HCT116 (cell line): ENCODE measurements at regions not wholly inside any gene's neighbourhood (a gene's known extent, or its start where the extent isn't known, plus 50 kb on each side); places are given as distances from the start of the nearest gene placed in this dataset.

Experiments
- ATAC-seq: fragments of 200-7000 bp; cut with Tn5 transposase; 2 replicates; pipeline ENCODE4 v1.9.1; 2020; ENCODE audit warnings: mild to moderate bottlenecking, moderate library complexity
- BruUV-seq: library from RNA; stranded (reverse); fragments of 400-500 nt; replicated peaks from 2 replicates; lab custom pipeline; 2021; lab: Mats Ljungman, UMichigan
- CTCF ChIA-PET: fragments of 300-600 bp; sonication (Branson Sonifier 250); formaldehyde crosslinking; loops from one replicate; lab custom pipeline; 2021; ENCODE audit warnings: antibody characterized with exemption; lab: Charles Lee
- POLR2A ChIA-PET: fragments of 300-600, 350-600 bp; sonication (Branson Sonifier 250); formaldehyde crosslinking; loops from one replicate; lab custom pipeline; 2021; ENCODE audit warnings: antibody characterized with exemption; lab: Charles Lee
- RAD21 ChIA-PET, 2 experiments: fragments of 300-600 bp; sonication (Branson Sonifier 250); formaldehyde crosslinking; loops; one replicate each; lab custom pipeline; 2023; ENCODE audit warnings: low total read pairs in 2 of 2; ENCODE audit not compliant: uncharacterized antibody in 2 of 2, unreplicated experiment in 2 of 2, low non-redundant PET in 1 of 2; lab: Charles Lee
- DNase-seq: peaks from one replicate; pipeline ENCODE4 v3.0.0-alpha.2; 2010; ENCODE audit warnings: low read depth, low spot score
- H2AFZ ChIP-seq: fragments of 200-600 bp; shearing (Covaris generic), sonication (generic); 2 replicates; pipeline ENCODE4 v1.6.1; 2017; ENCODE audit warnings: low read depth, mixed run types, mixed read lengths, antibody characterized with exemption, low read length; ENCODE audit not compliant: poor library complexity, severe bottlenecking
- H3K27ac ChIP-seq: 2 replicates; pipeline ENCODE4 v1.5.1; 2012; ENCODE audit warnings: low read depth, low read length
- H3K27me3 ChIP-seq: fragments of 200-600 bp; sonication (generic); 2 replicates; pipeline ENCODE4 v1.6.1; 2016; ENCODE audit warnings: mixed run types, low read length, mixed read lengths; ENCODE audit not compliant: insufficient read depth
- H3K36me3 ChIP-seq, 2 experiments: fragments of 200-500 bp in 1 of 2; fragments of 200-600 bp in 1 of 2; sonication (Bioruptor generic) in 1 of 2; sonication (generic) in 1 of 2; 2 replicates each; pipeline versions ENCODE4 v1.5.1 to v1.6.1; 2014 to 2016; ENCODE audit warnings: low read length in 2 of 2, inconsistent platforms in 1 of 2, mixed read lengths in 1 of 2, mixed run types in 1 of 2; ENCODE audit not compliant: insufficient read depth in 2 of 2, control insufficient read depth in 1 of 2
- H3K4me1 ChIP-seq, 2 experiments: fragments of 200-600 bp in 1 of 2; sonication (generic) in 1 of 2; 2 replicates each; pipeline versions ENCODE4 v1.5.1 to v1.6.1; 2012 to 2017; ENCODE audit warnings: low read length in 2 of 2, inconsistent platforms in 1 of 2, mild to moderate bottlenecking in 1 of 2, mixed read lengths in 1 of 2, mixed run types in 1 of 2, moderate library complexity in 1 of 2; ENCODE audit not compliant: insufficient read depth in 2 of 2, control insufficient read depth in 1 of 2
- H3K4me2 ChIP-seq: fragments of 200-600 bp; sonication (generic); 2 replicates; pipeline ENCODE4 v1.6.1; 2017; ENCODE audit warnings: mixed run types, low read length, mixed read lengths
- H3K4me3 ChIP-seq, 2 experiments: fragments of 200-600 bp in 1 of 2; sonication (generic) in 1 of 2; replicated peaks in 1 of 2; 2 replicates each; pipeline ENCODE4 v1.5.1; 2011 to 2016; ENCODE audit warnings: low read length in 2 of 2, control low read depth in 1 of 2, low read depth in 1 of 2, mild to moderate bottlenecking in 1 of 2, mixed read lengths in 1 of 2, mixed run types in 1 of 2
- H3K79me2 ChIP-seq: fragments of 200-600 bp; sonication (generic); 2 replicates; pipeline ENCODE4 v1.6.1; 2017; ENCODE audit warnings: mild to moderate bottlenecking, mixed run types, low read length, moderate library complexity, mixed read lengths; ENCODE audit not compliant: insufficient read depth
- H3K9ac ChIP-seq: fragments of 200-600 bp; sonication (generic); 2 replicates; pipeline ENCODE4 v1.6.1; 2016; ENCODE audit warnings: low read length, mixed read lengths
- H3K9me2 ChIP-seq: fragments of 200-600 bp; sonication (generic), shearing (Covaris generic); 2 replicates; pipeline ENCODE4 v1.6.1; 2017; ENCODE audit warnings: mixed run types, mild to moderate bottlenecking, moderate library complexity; ENCODE audit not compliant: insufficient read depth
- H3K9me3 ChIP-seq, 2 experiments: fragments of 200-500 bp in 1 of 2; fragments of 200-600 bp in 1 of 2; sonication (Bioruptor generic) in 1 of 2; sonication (generic) in 1 of 2; 2 replicates each; pipeline ENCODE4 v1.6.1; 2014 to 2017; ENCODE audit warnings: low read length in 2 of 2, mixed read lengths in 2 of 2, inconsistent platforms in 1 of 2, low read depth in 1 of 2, mild to moderate bottlenecking in 1 of 2, mixed run types in 1 of 2, moderate library complexity in 1 of 2; ENCODE audit not compliant: control insufficient read depth in 1 of 2, insufficient read depth in 1 of 2
- H4K20me1 ChIP-seq: fragments of 200-600 bp; sonication (generic), shearing (Covaris generic); 2 replicates; pipeline ENCODE4 v1.6.1; 2017; ENCODE audit warnings: mixed run types, mild to moderate bottlenecking, moderate library complexity; ENCODE audit not compliant: insufficient read depth
- ELF1 ChIP-seq: IDR thresholded peaks from 2 replicates; pipeline ENCODE4 v1.6.1; 2012; ENCODE audit warnings: low read depth, borderline replicate concordance
- JUND ChIP-seq: IDR thresholded peaks from 2 replicates; pipeline ENCODE4 v1.6.1; 2012
- POLR2A ChIP-seq: IDR thresholded peaks from 2 replicates; pipeline ENCODE4 v1.7.0; 2011; ENCODE audit warnings: borderline replicate concordance; ENCODE audit not compliant: insufficient read depth, insufficient read length; ENCODE audit errors: extremely low read depth
- RAD21 ChIP-seq: IDR thresholded peaks from 2 replicates; pipeline ENCODE4 v1.6.1; 2012; ENCODE audit warnings: low read depth, mild to moderate bottlenecking
- SP1 ChIP-seq: IDR thresholded peaks from 2 replicates; pipeline ENCODE4 v1.6.1; 2012; ENCODE audit warnings: low read depth
- TCF7L2 ChIP-seq: IDR thresholded peaks from 2 replicates; pipeline ENCODE4 v1.7.0; 2011; ENCODE audit warnings: borderline replicate concordance, inconsistent platforms; ENCODE audit not compliant: insufficient read depth, insufficient read length; ENCODE audit errors: extremely low read depth
- ZBTB33 ChIP-seq: IDR thresholded peaks from 2 replicates; pipeline ENCODE4 v1.6.1; 2011; ENCODE audit warnings: mild to moderate bottlenecking, low read length, moderate library complexity; ENCODE audit not compliant: insufficient replicate concordance; ENCODE audit errors: extremely low read depth
- ZNF274 ChIP-seq: fragments of 200-500 bp; sonication (Bioruptor generic); IDR thresholded peaks from 2 replicates; pipeline ENCODE4 v1.6.1; 2014; ENCODE audit warnings: mild to moderate bottlenecking, low read depth, low read length, inconsistent platforms
- intact Hi-C: fragments of 100-400 bp; cut with micrococcal nuclease; formaldehyde crosslinking; loops from 2 replicates; pipeline ENCODE4 v1.10.0; 2022
- TF ChIP-seq, protein P1 (sequence below): IDR thresholded peaks from 2 replicates; pipeline ENCODE4 v1.6.1; 2012
- TF ChIP-seq, protein P2 (sequence below): IDR thresholded peaks from 2 replicates; pipeline ENCODE4 v1.6.1; 2012

GRCh38 chr3:25117005-25117593 lies 311.0 kb upstream of the RARB start:
- ChIA-PET POLR2A (no interaction called here), CTCF (no interaction called here), RAD21 (no interaction called here)
- Histone ChIP-seq H3K27me3 (no peaks in the 10 kb centered on the region; the same call in 1 of the 2 replicates), H3K9me3 (no peaks in the 10 kb centered on the region), H3K9me2 (no peaks in the 10 kb centered on the region), H3K4me2 (no peak overlapping the region), H3K9ac (no peak overlapping the region), H4K20me1 (no peaks in the 10 kb centered on the region), H3K79me2 (no peaks in the 10 kb centered on the region), H3K4me3 (no peak overlapping the region), H3K36me3 (no peaks in the 10 kb centered on the region), H2AFZ (no peak overlapping the region), H3K27ac (no peak overlapping the region), H3K4me1 (no peaks in the 10 kb centered on the region)
- TF ChIP-seq SP1 (no peak), RAD21 (no peak), ELF1 (no peak), POLR2A (no peak), ZBTB33 (no peak), JUND (no peak), TCF7L2 (no peak), ZNF274 (no peak)
- TF ChIP-seq, protein P1, sequence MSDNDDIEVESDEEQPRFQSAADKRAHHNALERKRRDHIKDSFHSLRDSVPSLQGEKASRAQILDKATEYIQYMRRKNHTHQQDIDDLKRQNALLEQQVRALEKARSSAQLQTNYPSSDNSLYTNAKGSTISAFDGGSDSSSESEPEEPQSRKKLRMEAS: no peak
- TF ChIP-seq, protein P2, sequence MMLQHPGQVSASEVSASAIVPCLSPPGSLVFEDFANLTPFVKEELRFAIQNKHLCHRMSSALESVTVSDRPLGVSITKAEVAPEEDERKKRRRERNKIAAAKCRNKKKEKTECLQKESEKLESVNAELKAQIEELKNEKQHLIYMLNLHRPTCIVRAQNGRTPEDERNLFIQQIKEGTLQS: no peak
- intact Hi-C loops: no loop called here
- no peak for ATAC-seq
- BruUV-seq: no TSS peak
- DNase-seq: no peak
